GM21717 (cell line): ENCODE measurements at regions not wholly inside any gene's neighbourhood (a gene's known extent, or its start where the extent isn't known, plus 50 kb on each side); places are given as distances from the start of the nearest gene placed in this dataset.
"Not testable (repeated sequence)": the region's sequence is repeated elsewhere in the genome, so short reads cannot be mapped to it uniquely, and the experiment has no call there.

Experiments used
- ATAC-seq: cut with Tn5 transposase; IDR thresholded peaks from one replicate; pipeline ENCODE4 v1.9.1; 2021; ENCODE audit warnings: mild to moderate bottlenecking, moderate library complexity; ENCODE audit not compliant: unreplicated experiment

DNA sequence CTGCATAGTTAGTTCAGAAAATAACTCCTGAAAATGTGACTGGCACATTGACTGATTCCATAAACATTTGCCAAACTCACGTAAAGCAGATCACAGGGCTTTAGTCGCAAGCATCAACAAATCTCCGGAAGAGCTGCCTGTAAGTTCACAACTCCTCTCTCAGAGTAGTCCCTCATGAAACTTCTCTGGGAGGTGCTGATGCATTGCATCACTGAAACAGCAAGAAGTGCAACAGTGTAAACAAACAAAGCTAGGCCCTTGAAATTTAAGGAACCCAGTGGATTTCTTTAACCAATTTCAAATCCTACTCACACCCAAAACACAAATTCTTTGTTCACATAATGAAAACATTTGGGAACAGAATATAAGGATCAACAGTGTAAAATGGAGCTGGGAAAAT lies 1691.7 kb upstream of the FLRT2 start:
- no peak for ATAC-seq

GRCh38 chr14:83842547-83842946 lies 1687.4 kb upstream of the FLRT2 start:
- ATAC-seq: no peak

GRCh38 chr14:83847102-83847501 lies 1682.8 kb upstream of the FLRT2 start:
- no peak for ATAC-seq

- no peak for ATAC-seq
Measured at GRCh38 chr14:83850092-83850491, 1679.9 kb upstream of the FLRT2 start.

- no peak for ATAC-seq
Measured at GRCh38 chr14:83856334-83856733, 1673.6 kb upstream of the FLRT2 start.

- ATAC-seq: no peak
Measured at GRCh38 chr14:83860631-83861155, 1669.3 kb upstream of the FLRT2 start.

DNA sequence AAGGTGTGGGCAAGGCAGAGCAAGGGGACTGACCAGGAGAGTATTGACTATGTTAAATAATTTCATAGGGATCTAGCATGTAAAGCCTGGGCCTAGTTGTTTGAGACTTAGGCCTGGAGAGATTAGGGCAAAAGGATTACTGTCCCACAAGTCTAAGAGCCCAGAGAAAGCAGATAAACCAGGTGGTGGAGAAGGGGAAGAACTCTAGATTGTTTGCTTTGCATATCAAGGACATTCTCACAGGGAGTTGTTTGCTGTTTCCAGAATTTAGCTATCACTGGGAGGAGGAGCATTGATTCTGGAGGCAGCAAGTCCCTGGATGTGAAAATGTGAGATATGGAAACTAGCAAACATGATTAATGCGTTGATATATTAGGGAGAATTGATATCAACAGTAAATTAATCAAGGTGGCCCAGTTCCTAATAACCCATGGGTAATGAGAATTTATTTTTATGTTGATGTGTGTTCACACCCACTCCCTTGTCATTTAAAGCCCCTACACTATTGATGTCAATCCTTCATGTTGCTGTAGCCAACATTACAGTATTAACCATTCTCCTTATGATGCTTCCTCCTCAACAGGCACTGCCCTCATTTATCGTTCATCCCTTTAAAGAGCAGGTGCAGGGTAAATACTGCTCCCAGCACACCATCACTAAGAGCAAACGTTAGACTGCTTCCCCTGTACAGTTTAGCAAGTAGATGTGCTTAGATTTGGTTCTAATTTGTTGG lies 1666.7 kb upstream of the FLRT2 start:
- ATAC-seq: no peak

DNA sequence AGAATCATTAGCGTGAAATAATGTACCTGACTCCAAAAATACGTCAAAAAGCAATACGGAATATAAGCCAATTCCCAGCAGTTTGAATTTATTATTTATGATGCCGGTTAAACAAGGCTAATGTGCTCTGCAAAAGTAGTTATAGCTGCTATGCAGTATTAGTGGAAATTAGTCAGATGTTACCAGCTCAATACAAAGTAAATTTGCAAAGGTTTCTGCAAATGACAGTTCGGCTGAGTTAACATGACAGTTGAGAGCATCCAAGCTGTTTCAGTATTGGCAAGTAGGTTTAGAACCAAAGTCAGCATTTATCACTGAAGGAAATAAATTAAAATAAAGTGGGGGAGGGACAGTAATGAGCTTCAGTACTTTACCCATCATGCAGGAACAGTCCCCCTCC lies 1665.8 kb upstream of the FLRT2 start:
- ATAC-seq: no peak

DNA sequence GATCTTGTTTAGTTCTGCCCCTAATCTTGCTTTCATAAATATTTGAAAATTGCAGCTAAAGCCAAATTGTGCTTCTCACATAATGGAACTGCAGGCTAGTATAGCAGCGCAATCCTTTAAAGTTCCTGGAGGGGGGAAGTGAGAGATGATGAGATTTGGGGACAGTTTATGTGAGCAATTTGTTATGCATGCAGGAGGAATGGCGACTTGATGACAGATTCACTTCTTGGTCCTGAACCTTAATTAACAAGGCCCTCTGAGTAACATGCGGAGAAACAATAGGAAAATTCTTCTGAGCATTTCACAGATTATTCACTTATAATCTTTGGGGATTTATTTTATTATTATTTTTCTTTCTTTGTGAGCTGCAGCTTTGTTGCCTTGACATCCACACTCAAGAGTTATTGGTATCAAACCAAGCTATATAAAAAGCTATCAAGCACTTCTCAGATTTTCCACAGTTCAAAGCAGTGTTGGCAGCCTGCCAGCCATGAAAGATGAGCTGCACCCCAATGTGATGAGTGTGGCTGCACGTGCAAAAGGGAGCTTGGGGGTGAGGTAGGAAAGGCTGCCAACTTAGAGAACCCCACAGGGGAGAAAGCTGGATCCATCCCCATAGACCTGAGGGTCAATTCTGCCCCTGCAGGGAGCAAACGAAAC lies 1662.2 kb upstream of the FLRT2 start:
- ATAC-seq: no peak

DNA sequence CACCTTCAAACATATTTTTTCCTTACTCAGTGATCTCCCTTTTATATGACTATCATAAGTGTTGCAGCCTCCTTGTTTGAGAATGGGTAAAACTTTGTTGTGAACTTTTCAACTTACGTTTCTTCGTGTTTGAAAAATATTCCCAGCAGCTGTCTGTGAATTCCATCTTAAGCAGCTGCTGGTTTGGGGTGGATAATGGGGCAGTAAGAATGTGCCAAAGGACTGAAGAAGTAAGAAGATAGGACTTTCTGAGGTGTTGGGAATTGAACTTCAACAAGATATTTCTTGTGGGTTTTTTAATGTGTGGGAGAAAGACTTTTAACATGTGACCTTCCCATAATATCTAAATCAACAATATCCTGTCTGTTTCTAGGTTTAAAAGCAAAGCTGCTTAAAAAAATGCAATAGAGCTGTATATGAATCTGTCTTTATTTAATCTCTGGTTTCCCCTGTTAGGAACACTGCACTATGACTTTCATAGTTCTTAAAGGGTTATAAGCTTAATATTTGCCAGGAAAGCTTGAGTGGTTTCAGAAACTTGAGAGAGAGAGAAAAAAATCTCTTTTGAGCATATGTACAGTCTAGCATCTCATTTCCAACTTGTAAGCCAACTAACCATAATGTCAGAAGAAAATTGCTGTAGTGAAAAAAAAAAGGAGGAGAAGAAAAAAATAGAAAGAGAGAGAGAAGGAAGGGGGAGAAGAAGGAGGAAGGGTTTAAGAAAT lies 1659.2 kb upstream of the FLRT2 start:
- ATAC-seq: no peak

DNA sequence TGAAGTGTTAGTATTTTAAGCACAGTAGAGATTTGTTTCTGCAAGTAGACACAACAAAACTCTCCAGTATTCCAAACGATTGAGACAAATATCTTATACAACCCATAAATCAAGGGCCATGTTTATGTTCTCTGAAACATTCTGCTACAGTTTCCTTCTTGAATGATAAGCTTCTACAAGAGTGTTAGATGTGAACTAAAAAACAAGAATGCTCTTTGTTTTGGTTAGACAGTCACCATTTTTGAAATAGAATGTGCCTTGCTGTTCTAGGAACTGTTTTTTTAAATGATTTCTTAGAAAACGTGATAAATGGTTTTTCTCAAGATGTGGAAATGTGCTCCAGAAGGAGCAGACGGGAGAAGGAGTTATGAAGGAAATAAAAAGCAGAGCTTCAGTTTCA lies 1656.3 kb upstream of the FLRT2 start:
- no peak for ATAC-seq

DNA sequence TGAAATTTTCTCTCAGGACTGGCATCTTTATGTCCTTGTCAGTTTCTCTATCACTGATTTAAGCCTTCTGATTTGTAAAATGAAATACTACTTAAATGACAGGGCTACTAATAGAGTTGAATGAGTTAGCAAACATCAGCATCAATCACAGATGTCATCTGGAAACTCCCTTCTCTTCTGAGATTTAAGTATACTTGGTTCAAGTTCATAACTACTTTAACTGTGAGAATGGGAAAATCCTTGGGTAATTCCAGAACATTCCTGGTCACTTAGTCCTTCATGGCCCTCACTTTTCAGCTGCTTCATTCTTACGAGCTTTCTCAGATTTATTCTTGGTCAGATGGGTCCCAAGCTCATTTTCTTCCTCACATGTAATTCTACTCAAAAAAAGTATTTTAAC lies 1655.3 kb upstream of the FLRT2 start:
- ATAC-seq: no peak

GRCh38 chr14:83883732-83884131 lies 1646.2 kb upstream of the FLRT2 start:
- ATAC-seq: no peak

GRCh38 chr14:83885837-83886293 lies 1644.1 kb upstream of the FLRT2 start:
- ATAC-seq: no peak

DNA sequence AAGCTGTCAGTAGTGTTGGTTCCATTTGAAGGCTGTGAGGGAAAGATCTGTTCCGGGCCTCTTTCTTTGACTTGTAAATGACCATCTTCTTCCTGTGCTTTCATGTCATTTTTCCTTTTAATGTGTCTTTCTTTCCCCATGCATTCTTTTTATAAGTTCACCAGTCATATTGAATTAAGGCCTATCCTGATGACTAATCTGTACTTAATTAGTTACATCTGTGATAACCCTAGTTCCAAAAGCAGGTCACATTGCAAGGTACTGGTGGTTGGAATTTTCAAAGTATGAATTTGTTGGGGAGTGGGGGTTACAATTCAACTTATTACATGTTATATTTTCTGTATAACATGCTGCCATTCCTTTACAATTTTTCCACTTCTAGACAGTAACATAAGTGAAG lies 1642.1 kb upstream of the FLRT2 start:
- no peak for ATAC-seq

DNA sequence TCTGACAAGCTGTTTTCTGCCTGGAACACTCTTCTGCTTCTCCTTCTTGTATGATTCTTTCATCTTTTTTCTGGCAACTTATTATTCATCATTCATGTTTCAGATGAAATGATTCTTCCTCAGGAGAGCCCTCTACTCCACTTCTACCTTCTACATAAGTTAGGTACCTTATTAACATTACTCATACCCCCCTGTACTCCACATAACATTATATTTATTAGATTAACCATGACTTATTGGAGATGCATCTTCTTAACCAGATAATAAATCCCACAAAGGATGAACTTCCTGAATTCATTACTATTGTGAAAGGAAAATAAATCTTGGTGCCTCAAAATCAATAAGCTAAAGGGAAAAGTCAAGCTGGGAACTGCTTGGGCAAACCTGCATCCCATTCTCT lies 1636.5 kb upstream of the FLRT2 start:
- ATAC-seq: no peak

GRCh38 chr14:83894568-83894967 lies 1635.4 kb upstream of the FLRT2 start:
- no peak for ATAC-seq

- ATAC-seq: not testable (repeated sequence)
Measured at GRCh38 chr14:83898558-83898957, 1631.4 kb upstream of the FLRT2 start.

- no peak for ATAC-seq
Measured at GRCh38 chr14:83899706-83900105, 1630.2 kb upstream of the FLRT2 start.

- no peak for ATAC-seq
Measured at GRCh38 chr14:83905157-83905556, 1624.8 kb upstream of the FLRT2 start.

- no peak for ATAC-seq
Measured at GRCh38 chr14:83908419-83908818, 1621.5 kb upstream of the FLRT2 start.

DNA sequence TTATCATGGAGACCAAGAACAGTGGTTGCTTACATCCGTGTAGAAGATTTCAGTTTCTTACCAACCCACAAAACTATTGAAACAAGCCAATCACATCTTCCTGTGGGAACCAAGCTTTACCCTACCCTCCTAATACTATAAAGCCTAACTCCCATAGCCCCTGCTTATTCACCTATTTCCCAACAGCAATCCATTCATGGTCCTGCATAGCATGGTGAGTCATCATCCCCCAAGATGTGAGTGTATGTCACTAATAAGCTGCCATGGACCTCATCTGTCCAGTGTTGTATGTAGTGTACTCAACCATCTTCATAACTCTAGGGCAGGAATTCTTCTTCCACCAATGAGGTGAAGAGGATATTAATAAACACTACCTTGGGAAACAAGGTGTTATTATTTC lies 1620.4 kb upstream of the FLRT2 start:
- ATAC-seq: no peak
